Smooth muscle cell of the brain vasculature (primary cell): ENCODE measurements at regions not wholly inside any gene's neighbourhood (a gene's known extent, or its start where the extent isn't known, plus 50 kb on each side); places are given as distances from the start of the nearest gene placed in this dataset.
"Not testable (repeated sequence)": the region's sequence is repeated elsewhere in the genome, so short reads cannot be mapped to it uniquely, and the experiment has no call there.

Source experiments
- DNase-seq: peaks from one replicate; pipeline ENCODE4 v3.0.0-alpha.2; 2012; ENCODE audit warnings: low read depth, low spot score

DNA sequence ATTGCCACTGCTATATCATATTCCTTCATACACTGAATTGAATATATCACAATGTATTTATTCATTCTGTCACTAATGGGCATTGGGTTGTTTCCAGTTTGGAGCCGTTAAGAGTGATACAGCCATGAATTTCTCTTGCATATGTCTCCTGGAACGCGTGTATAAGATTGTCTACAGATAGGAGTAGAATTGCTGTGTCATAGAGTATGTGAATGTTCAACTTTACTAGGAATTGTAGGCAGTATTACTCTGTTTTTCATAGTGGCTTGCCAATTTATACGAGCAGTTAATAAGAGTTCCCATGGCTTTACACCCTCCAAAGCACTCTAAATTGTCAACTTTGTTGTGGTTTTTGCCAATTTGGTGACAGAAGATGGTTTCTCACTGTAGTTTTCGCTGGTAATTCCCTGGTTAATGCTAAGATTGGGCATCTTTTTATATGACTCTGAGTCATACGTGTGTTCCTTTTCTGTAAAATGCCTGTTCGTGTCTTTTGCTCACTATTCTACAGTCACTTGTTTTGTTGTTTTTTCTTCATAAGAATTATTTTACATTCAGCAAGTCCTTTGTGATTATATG is 136.1 kb upstream of the LIPC start:
- DNase-seq: no peak

DNA sequence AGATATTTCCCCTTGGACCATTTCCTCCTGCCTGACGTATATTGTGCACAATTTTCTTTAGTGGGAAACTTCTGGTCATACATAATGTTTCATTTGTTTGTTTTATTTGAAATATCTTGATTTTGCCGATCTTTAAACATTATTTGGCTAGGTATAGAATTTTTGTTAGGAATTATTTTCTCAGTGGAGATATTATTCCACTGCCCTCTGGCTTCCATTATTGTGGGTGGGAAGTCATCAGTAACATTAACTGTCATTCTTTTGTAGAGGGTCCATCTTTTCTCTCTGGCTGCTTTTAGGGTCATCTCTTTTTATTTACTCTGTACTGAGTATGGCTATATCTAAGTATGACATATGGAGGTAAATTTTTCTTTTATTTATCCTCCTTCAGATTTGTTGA is 135.5 kb upstream of the LIPC start:
- no peak for DNase-seq

- no peak for DNase-seq
These were observed 134.2 kb upstream of the LIPC start for GRCh38 chr15:58297639-58298038.

GRCh38 chr15:58298879-58299850 is 132.6 kb upstream of the LIPC start:
- peak; percentile 33 for DNase-seq

GRCh38 chr15:58302832-58303231 is 129.0 kb upstream of the LIPC start:
- DNase-seq: no peak

DNA sequence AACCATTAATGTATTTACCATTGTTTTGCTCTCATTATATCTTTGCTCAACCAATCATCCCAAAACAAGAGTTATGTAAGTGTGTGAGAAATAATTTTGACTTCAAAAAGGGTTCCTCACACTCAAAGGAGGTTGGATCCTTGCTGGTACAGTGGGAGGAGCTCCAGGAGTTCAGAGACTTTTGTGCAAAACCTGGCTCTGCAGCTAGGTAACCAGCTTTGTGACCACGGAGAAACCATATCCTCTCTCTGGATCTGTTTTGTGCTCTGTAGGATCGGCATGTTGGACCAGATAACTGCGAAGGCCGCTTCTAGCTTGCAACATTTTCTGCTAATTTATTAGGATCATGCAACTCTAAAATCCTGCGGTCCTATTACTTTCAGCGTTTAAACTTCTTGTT is 128.6 kb upstream of the LIPC start:
- DNase-seq: no peak

- no peak for DNase-seq
These were observed 125.0 kb upstream of the LIPC start for GRCh38 chr15:58306591-58307312.

- DNase-seq: no peak
These were observed 124.4 kb upstream of the LIPC start for GRCh38 chr15:58307313-58307961.

- no peak for DNase-seq
These were observed 122.9 kb upstream of the LIPC start for GRCh38 chr15:58308742-58309355.

- DNase-seq: no peak
These were observed 121.5 kb upstream of the LIPC start for GRCh38 chr15:58309963-58310928.

DNA sequence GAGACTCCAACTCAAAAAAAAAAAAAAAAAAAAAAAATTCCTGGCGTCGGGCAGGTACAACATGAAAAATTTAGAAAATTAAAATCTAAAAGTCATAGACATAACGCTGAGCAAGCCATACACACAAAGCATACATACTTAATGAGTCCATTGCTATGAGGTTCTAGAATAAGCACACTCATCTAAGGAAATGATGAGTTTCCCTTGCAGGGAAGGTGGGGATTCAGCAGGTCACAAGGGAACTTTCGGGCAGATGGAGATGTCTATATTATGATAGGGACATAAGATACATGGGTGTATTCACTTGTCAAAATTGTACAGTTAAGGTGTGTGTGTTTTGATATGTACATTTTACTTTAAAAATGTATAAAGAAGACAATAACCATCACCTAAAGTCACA is 120.2 kb upstream of the LIPC start:
- DNase-seq: no peak

- no peak for DNase-seq
These were observed 119.8 kb upstream of the LIPC start for GRCh38 chr15:58312031-58312430.

DNA sequence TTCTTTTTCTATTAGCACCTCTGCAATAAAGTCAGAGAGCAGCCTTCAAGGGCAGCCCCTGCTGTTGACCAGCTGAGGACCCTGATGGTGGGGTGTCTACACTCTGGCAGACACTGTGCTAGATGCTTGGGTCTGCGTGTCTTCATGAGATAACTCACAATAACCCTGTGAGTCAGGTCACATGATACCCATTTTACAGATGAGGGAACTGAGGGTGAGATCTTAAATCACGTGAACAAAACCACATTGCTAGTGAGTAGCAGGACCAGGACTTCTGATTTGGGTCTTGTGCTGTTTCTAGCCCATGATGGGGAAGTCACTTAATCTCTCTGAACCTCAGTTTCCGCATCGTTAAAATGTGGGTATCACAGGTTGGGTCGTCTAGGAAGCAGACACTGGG is 118.5 kb upstream of the LIPC start:
- no peak for DNase-seq

DNA sequence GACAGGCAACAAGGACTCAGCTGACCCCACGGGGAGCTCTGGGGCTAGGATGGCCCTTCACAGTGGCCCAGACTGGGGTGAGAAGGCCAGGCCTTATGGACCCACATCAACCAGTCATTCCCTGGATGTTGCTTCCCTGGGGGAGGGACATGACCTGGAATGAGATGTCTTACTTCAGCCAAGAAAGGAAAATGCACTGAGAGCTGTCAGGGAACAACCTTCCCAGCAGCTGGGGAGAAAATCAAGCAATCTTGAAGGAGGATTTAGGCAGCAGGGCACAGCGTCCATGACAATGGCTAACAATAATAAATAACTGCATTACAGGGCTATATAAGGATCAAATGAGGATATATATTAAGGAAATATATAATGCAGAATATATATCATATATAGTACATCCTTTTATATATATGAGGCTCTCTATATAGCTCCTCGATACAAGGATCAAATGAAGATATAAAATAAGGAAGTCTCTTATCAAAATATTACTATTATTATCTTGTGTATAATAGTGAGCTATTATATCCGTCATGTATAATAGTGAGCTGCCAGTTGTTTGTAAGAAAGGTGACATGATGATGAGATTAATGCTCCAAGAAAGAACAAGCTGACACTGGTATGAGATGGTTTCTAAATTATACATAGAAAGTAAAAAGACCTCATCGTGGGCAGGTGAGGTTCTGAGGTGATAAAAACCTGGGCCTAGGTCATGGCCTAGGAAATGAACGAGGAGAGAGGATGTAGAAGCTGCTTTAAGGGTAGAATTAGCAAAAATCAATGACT is 117.8 kb upstream of the LIPC start:
- DNase-seq: no peak

DNA sequence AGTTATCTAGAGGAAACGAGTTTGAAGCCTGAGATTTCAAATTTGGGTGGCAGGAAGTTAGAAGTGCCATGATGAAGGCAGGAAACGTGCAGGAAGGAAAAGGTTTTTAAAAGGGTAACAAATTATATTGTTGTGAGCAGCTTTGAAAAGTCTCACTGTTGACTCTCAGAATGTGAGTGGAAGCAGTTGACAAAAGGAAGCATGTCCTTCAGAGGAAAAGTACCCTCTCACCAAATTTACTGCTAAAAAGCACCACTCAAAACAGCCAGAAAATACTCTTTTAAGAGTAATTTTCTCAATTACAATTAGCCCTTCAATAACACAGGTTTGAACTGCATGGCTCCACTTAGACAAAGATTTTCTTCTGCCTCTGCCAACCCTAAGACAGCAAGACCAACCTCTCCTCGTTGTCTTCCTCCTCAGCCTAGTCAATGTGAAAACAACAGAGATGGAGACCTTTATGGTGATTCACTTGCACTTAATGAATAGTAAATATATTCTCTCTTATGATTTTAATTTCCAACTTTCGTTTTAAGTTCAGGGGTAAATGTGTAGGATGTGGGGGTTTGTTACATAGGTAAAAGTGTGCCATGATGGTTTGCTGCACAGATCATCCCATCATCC is 117.1 kb upstream of the LIPC start:
- no peak for DNase-seq

GRCh38 chr15:58318517-58318916 is 113.3 kb upstream of the LIPC start:
- DNase-seq: no peak

DNA sequence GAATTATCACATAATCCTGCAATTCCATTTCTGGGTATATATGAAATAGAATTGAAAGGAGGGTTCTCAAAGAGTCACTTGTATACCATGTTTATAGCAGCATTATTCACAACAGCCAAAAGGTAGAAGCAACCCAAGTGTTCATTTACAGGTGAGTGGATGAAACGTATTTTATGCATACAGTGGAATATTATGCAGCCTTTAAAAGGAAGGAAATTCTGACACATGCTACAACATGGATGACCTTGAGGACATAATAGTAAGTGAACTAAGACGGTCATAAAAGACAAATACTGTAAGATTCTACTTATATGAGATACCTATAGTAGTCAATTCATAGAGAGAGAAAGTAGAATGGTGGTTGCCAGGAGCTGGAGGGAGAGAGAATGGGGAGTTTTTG is 110.8 kb upstream of the LIPC start:
- DNase-seq: no peak

DNA sequence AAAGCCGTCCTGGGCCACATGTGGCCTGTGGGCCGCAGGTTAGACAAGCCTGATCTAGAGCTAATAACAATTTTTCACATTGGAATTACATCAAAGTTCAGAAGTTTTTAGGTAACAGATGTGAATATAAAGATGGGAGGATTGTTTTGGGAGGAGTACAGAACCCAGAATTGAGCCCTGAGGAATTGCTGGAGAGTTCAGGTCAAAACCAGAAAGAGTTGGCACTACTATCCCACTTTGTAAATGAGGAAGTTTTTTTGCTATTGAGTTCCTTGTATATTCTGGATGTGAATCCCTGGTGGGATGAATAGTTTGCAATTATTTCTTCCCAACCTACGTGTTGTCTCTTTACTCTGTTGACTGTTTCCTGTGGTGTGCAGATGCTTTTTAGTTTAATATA is 109.5 kb upstream of the LIPC start:
- DNase-seq: no peak

- not testable (repeated sequence) for DNase-seq
These were observed 108.5 kb upstream of the LIPC start for GRCh38 chr15:58323321-58323720.
